HG03342 (cell line): ENCODE measurements at regions not wholly inside any gene's neighbourhood (a gene's known extent, or its start where the extent isn't known, plus 50 kb on each side); places are given as distances from the start of the nearest gene placed in this dataset.

Experiments
- ATAC-seq: cut with Tn5 transposase; IDR thresholded peaks from one replicate; pipeline ENCODE4 v1.9.1; 2021; ENCODE audit warnings: mild to moderate bottlenecking, moderate library complexity; ENCODE audit not compliant: unreplicated experiment

DNA sequence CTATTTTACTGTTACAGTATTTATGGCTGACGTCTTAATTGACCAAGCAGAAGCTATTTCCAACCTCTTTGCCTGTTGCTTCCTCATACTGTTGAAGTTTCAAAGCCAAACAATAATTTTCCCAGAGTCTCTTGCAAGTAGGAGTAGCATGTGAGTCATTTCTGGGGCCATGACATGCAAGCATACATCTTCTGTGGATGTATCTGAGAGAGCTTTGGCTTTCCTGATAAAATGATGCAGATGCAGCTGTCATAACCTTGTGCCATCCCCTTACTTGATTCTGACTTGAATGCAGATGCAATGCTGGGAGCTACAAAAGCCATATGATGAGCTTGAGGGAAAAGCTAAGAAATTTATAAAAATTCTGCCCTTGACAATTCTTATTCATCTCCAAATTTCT lies 243.1 kb upstream of the TENM4 start:
- ATAC-seq, result no peak

DNA sequence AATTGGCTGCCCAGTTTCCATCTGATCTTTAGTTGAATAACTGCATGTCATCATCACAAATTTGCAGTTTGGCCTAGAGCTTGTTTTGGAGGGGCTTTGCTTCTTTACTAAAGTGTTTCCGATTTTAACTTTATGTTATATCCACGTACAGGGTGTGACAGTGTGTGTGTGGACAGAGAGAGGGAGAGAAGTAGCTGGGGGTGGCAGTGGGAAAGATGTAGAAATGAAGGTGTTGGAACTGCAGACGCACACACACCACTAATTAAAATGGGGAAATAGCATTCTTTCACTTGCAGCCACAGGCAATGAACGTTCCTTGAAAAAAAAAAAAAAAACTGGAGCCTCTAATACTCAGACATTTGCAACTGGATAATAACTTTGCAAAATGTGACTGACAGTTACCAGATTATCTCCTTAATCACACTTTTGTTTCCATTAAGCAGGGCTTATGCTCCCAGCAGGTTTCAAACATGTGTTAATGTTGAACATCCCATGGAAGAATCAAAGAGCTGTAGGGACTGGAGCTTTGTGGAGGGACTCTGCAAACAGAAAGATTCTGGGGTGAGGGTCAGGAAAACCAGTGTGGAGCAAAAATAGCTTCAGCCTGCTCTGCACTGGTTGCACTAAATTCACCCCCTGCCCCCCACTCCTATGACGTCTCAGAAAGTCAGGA lies 238.1 kb upstream of the TENM4 start:
- no peak for ATAC-seq

DNA sequence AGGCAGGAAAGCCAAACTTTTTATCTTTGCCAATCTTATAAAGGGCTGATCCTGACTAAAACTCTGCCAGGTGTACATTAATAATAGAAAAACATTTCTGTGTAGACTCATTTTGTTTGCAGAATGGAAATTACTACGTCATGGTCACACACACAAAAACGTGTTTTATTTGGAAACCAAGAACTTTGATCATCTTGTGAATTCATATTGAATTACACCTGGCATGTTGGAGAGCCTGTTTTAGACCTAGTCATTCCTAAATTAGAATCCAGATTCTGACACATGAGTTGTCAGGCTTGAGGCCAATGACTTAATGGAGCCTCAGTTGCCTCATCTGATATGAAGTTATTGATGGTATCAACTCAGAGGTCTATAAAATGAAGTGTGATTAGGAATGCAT lies 235.6 kb upstream of the TENM4 start:
- ATAC-seq, result no peak

DNA sequence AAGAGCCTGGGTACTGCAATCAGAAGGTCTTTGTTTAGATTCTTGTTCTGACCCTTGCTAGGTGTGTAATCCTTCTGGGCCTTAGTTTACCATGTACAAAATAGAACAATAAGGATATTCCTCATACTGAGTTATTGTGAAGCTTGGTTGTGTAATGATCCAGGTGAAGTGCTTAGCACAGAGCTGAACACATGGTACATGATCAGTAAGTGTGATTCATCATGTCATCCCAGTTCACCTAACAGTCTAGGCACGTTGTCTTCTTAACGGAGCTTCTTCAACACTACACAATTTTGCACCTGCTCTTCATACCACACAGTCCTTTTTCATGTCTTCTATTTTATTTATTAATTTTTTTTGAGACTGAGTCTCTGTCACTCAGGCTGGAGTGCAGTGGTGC lies 234.3 kb upstream of the TENM4 start:
- ATAC-seq, result no peak

DNA sequence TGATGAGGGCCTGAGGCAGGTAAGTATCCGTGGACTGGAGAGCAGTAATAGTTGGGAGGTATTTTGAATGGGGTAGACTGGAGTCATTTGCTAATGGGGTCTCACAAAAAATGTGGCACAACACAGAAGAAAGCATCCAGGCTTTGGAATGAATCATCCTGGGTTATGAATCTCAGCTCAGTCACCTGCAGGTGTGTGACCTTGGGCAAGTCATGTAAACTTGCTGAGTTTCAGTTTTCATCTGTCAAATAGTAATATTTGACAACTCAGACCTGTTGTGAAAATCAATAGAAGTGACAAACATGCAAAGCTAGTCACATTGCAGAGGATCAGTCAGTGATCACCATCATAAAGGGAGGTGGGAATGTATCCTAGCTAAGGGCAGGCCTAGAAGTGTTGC lies 232.0 kb upstream of the TENM4 start:
- no peak for ATAC-seq

DNA sequence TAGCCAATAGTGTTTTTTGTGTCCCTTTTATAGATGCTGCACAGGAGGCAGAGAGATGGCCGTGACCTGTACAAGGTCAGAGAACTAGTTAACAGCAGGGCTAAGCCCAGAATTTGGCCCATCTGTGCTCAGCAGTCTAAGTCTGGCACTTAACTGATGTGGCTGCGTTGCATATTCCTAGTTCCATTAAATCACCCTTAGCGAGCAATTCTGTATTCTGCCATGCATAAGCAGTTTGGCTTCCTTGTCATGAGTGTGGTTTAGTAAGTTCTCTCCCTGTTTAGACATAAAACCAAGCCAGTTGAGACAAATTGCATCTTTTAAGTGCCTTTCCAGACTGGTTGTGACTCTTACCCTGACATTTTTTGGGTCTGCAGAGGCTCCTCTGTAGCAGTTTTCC lies 230.6 kb upstream of the TENM4 start:
- no peak for ATAC-seq

DNA sequence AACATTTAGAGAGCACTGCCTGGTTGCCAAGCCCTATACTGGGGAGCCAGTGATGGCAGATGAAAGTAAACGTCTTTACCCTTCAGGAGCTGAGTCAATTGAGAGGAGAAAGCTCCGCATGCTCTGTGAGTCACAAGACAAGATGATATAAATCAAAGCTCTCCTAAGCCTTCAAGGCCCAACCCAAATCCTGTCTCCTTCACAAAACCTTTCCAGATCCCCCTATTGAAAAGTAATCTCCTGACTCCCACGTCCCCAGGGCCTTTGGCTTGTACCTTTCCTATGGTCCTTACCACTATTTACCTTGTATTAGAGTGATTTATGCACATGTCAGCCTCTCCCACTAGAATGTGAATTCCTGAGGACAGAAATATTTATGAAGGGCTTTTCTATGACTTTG lies 230.1 kb upstream of the TENM4 start:
- no peak for ATAC-seq

DNA sequence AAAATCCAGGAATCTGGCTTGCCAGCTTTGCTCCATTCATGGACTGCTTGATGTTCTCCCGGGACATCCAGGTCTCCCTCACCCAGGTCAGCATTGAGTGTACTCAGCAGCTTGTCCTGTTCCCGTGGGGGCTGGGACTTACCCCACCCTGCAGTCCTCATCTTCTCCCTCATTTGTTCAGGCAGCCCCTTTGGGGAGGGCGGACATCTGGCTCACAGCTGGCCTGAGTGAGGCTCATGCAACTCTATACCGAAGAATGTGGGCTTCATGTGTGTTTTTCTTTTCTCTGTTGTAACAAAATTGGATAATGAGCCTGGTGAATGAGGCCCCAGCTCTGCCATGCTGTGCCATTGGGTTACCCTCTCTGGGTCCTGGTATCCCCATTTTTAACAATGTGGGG lies 227.7 kb upstream of the TENM4 start:
- ATAC-seq, result no peak

DNA sequence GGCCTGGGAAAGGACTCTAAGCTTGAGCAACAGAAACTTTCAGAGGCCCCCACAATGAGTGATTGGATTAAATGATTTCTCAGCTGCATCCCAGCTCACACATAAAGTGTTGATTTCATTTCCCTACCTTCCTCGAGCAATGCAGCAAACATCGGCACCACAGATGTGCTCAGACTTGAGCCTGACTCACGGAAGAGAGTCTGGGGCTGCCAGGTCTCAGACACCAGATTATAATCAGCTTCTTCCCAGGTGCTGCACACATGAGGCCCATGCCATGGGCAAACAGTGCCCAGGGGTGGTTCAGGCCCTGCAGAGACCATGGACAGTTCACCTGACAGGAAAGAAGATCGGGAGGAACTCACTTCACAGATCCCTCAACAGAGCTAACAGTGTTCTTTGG lies 226.6 kb upstream of the TENM4 start:
- ATAC-seq, result no peak

DNA sequence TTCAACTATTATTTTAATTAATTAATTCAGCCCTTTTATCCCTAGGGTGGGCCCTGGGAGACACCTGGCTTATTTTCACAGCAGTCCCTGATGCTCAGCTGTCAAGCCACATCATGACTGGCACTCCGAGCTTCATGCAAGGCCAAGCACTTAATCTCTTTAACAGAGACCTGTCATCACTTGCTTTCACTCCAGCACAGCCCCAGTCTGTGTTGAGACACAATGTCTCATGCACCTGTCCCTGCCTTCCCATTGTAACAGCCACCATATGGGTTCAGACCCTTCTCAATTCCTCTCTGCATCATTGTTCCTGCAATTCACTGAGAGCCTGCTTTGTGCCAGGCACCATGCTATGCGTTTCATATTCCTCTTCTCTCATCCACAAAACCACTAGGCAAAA lies 222.2 kb upstream of the TENM4 start:
- no peak for ATAC-seq

DNA sequence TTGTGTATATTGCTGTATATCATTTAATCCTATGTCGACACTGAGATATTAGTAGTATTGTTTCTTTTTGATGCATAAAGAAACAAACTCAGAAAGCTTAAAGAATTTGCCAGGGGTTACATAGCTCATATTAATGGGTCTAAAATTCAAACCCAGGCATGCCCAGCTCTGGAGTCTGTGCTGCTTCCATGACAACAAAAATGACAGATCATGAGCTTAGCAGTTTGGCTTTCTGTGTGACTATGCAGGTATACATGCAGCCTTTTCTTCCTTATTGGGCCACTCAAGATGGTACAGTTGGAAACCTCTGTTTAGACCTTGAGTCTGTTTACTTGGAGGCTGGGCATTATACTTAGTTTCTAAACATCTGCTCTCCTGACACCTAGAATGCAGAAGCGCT lies 220.5 kb upstream of the TENM4 start:
- ATAC-seq, result no peak

DNA sequence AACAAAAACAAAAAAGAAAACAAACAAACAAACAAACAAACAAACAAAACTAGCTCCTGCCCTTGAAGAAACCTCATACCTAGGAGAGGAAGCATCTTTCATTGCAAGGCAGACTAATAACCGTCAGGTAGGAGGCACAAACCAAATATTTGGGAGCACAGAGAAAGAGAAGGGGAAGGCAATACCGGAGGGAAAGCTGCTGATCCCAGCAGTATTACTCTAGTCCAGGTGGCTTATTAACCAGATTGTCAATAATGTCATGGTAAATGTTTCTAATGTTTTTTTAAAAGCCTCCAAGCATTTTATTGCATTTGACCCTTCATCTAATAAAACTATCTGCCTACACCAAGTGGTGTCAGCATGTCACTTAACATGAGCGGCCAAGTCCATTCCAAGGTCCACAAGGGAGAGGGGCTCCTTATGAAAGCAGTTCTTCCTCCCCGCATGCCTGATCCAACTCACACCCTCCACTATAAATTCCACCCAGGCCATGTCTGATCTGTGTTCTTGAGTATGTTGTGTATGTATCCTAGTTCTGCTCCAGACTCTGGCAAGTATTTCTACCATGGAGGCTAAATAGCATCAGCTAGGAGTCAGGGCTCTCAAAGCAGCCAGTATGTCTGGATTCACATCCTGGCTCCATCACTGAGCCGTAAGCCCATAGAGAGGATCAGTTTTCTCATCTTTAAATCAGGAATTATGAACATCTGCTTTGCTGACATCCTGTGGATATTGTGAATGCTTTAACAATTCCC lies 208.1 kb upstream of the TENM4 start:
- ATAC-seq, result no peak

DNA sequence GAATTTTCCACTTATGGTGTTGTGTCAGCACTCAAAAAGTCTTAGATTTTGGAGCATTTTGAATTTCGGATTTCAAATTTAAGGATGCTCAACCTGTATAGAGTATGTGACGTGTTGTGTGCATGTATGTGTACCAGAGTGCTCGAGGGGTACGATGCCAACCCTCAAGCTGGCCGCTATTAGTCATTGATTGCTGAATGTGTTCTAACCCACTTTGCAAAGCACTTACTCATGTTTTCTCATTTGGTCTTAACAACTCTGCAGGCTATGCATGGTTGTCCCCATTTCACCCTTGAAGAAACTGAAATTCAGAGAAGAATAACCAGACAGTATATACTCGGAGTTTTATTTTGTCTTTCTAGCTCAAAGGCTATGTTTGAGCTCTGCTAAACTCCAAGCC lies 196.4 kb upstream of the TENM4 start:
- ATAC-seq, result no peak

DNA sequence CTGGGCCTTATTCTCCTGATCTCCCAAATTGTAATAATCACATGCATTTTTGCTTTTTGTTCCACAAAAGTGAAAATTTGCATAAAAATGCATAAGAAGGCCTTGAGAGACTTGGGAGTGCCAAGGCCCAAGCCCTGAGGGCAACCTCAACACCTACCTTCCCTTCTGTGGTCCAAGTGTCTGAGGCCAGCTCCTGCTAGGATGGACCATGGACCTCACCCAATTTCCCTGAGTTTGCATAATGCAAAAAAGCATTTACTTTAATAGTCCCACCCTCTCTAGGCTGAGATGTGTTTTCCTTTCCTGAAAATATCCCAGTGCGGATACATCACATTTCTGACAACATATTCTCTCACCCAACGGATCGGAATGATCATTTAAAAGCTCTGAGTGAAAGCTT lies 194.1 kb upstream of the TENM4 start:
- no peak for ATAC-seq

DNA sequence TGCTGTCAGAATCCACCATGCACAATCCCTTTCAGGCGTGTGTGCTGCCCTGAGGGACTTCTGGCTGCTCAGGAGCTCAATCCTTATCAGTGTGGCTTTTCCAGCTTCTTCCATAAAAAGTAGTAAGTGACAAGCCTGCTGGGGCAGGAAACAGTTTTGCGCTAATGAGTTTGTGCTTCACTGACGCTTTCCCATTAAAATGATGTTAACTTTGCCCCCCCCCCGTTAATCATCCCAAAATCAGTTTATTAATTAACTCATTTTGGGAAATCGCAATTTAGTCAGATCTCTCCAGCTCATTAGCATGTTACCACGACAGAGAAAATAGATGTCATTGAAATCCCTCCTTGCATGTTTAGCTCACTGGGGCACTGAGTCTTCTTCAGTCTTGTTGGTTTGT lies 186.5 kb upstream of the TENM4 start:
- no peak for ATAC-seq

DNA sequence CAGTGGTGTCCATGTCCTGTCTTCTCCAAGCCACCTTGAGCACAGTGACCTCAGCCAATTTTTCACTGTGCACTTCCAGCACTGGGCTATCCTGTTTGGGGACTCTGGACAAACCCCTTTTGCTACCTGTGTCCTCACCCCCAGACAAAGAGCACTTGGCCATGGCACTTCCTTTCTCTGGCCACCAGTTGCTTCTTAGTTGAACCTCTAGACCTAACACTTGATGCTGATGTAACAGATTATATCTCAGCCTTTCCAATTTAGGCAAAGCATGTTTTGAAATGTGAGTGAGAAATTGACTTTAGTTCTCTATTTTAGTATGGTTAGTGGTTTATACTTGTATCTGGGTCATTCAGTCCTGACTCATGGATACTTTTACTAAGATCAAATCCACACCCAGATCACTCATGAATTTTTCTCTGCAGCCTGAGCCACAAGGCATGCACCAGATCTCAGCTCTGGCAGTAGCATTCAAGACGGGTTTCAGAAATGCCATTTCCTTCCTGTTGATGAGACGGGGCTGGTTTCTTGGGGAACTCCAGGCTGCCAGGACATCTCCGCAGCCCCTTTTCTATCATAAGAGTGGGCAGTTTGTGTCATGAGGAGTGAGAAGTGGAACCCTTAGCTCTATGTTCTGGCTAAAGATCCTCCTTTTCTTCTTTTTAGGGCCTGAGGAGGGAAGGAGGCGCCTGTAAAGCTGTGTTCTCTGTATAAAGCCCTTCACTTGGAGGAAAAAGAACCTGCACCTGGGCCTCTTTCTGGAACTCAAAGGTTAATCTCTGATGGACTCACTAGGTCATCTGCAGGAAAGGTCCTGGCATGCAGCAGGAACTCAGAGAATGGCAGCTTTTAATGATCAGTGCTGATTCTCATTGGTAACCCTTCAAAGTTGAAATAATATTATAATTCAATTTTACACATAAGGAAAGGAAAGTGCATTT lies 185.6 kb upstream of the TENM4 start:
- ATAC-seq, result no peak

DNA sequence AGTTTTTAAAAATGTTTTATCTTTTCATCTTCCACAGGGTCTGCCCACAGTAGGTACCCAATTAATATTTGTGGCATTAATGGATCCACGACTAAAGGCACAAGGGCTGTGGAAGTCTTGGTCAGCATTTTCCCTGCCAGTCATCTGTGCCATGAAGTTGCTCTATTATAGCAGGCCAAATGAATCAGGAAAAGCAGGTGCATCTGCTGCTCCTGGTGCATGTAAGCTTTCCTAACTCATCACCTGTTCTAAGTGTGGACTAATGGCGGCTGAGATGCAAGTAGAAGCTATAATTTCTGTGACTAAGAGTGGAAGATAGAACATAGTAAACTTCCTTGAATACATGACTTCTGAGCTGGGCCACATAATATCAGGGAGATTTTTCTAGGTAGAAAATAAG lies 182.5 kb upstream of the TENM4 start:
- no peak for ATAC-seq

DNA sequence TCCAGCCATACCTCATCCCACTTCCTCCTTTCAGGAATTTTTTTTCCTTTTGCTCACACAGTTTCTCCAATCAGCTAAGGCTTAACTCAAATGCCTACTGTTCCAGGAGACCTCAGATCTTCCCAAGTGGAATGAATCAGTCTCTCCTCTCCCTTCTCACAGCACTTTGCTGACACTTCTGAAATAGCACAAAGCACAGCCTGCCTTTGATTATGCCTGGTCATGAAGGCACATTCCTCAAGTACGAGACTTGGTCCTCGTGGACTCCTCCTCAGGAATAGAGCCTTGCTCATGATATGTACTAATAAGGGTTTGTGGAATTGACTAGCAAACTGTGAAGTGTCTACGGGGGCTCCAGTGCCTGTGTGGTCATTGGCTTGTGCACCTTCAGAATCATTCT lies 176.7 kb upstream of the TENM4 start:
- no peak for ATAC-seq

DNA sequence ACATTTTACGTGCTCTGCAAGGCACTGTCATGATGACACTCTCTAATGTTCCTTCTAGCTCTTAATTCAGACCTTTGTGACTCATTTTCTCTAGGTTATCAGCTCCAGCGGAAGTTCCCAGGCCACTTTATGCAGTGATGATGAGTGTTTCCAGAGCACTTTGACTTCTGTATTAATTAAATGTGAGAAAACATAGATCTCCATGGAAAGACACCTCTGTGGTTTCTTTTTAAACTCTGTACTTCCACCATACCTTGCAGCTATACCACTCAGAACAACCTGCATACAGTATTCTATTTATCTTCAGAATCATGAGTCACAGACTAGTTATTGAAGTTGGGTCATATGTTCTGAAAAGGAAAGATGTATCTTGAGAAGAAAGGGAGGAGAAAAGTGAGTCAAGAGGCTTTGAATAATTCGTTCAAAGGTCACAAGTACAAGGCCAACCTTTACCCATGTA lies 175.6 kb upstream of the TENM4 start:
- ATAC-seq, result no peak

DNA sequence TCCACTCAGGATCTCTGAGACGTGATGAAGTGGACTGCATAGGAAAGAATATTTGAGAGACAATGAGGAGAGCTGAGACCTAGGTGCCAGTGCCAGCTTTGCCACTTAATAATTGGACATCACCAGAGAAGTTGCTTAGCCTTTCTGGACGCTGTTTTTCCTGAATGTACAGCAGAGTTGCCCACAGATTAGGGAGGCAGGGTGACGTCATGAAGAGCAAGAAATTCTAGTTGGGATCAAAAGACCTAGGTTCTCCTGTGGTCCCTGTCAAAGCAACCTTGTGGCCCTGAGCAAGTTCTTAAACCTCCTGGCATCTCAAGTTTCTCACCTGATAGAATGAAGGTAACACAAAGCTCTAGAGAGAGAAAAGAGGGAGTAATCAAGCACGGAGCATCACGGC lies 174.6 kb upstream of the TENM4 start:
- no peak for ATAC-seq

DNA sequence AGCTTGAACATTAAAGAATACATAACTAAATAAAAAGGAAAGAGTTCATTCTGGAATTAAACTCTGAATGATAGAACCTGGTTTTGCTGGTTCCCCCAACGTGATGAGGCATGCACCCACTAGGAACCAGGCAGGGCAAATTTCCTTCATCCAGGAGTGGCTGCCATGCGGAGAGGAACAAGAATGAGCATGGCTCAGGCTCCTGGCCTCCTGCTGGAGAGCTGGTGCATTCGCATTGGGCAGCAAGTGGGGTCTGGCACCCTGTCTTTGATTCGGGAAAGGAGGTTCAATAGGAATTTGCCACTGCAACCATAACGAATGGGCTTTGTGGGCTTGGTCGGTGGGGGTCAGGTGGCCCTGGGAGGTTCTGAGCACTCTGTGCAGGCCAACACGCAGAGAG lies 169.8 kb upstream of the TENM4 start:
- ATAC-seq, result no peak

DNA sequence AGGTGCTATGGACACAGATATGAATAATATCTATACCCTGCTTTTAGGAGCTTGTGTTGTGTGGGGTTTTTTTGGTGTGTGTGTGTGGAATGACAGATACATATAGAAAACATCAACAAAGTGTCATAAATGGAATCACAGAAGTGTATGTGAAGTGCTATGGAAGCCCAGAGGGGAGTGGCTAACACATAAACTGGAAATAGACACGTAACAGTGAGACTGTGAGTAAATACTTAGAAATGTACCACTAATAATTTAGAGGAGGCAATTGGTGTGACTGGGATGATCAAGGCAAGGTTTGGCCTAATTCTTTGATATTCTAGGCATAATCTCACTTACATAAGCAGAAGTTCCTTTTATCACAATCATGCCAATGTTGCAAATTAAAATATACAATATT lies 169.3 kb upstream of the TENM4 start:
- no peak for ATAC-seq
